ENCODE measurements at regions not wholly inside any gene's neighbourhood (a gene's known extent, or its start where the extent isn't known, plus 50 kb on each side); places are given as distances from the start of the nearest gene placed in this dataset.
"Not testable (repeated sequence)": the region's sequence is repeated elsewhere in the genome, so short reads cannot be mapped to it uniquely, and the experiment has no call there.

DNA sequence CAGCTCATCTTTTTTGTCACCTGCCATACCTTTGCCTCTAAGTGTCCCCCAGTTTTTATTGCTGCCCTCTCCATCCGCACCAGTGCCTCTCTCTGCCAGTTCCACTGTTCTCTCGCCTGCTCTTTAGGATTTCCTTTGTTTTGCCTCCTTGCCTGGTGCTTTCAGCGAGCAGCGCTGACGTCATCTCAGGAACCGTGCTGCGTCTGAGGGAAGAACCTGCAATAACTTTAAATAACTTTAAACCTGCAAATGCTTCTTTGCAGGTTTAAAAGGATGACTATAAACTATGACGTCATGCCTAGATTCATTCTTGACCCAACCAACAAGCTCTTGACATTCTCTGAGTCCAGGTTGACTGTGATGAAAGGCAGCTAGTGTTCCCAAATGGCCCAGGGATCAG, 105.1 kb downstream of the LRRC74B start:
- not testable (repeated sequence) for DNase-seq (ENCODE audit: low spot score)

DNA sequence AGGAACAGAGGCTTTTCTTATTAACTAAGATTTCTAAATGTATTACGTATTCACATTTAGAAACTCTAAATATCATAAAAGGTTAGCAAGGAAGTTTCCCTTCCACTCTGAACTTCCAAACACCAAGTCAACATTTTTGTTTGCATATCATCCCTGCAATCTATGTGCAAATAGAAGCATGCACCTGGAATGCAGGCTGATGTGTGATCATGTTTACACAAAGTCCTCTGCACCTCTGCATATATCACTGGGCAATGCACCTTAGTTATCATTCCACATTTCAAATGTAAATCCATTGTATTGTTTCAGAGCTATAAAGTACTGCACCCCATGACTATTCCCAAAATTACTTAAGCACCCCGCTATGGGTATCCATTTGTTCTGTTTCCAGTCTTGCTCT, 142.1 kb downstream of the LRRC74B start:
- not testable (repeated sequence) for DNase-seq (ENCODE audit: low spot score)

DNA sequence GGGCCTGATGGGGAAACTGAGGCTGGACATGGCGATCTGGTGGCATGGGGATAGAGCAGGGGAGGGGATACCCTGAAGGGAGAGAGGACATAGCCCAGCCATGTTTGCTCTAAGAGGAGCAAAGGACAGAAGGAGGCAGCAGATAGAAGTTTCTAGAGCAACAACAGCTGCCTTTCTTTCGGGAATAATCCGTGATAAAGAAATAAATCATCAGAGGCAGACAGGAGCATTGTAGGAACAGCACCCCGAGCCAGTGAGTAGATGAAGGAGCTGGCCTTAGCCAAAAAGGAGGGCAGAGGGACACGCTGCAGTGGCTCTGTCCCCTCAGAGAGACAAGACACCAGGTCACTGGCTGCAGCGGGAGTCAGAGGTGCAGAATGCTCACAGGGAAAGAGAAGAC, 166.3 kb downstream of the LRRC74B start:
- not testable (repeated sequence) for DNase-seq (ENCODE audit: low spot score)

DNA sequence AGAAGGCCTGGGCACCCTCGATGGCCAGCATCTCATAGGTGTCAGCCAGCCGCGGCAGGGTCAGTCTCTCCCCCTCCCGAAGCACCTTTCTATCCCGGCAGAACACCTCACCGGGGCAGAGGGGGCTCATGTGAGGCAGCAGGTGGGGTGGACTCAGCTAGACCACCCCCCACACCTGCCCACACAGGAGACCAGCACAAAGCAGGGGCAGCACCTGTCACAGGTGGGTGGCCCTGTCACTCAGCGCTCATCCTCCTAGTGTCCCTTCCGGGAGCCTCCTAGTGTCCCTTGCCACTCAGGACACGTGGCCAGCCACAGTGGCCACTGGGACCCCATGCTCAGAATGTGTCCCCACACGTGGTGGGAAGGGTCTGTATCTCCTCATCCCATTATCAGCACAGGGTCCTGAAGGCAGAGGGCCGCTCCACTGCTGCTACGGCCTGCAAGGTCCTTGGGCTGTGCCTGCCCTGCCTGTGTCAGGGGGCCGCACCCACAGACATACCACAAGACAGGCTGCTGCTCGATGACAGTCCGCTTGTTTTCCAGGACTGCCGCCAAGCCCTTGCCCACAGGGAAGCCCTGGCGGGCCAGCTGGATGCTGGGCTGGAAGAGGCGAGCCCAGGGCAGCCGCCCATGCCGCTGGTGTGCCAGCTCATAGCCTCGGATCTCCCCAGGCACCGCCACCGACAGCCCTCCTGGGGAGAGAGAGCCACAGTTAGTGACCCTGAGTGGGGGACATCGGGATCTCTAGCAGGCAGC, 167.4 kb upstream of the RIMBP3B start:
- DNase-seq (ENCODE audit: low spot score), result not testable (repeated sequence)

DNA sequence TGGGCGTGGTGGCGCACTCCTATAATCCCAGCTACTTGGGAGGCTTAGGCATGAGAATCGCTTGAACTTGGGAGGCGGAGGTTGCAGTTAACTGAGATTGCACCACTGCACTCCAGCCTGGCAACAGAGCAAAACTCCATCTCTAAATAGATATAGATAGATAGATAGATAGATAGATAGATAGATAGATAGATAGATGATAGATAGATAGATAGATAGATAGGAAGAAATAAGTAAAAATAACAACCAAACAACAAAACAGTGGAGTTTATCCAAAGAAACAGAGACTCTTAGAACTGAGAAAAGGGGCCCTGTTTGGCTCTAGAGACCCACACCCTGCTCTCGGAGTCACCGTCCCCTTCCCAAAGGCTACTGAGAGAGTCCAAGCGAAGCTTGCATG, 158.7 kb upstream of the RIMBP3B start:
- DNase-seq (ENCODE audit: low spot score), result not testable (repeated sequence)

DNA sequence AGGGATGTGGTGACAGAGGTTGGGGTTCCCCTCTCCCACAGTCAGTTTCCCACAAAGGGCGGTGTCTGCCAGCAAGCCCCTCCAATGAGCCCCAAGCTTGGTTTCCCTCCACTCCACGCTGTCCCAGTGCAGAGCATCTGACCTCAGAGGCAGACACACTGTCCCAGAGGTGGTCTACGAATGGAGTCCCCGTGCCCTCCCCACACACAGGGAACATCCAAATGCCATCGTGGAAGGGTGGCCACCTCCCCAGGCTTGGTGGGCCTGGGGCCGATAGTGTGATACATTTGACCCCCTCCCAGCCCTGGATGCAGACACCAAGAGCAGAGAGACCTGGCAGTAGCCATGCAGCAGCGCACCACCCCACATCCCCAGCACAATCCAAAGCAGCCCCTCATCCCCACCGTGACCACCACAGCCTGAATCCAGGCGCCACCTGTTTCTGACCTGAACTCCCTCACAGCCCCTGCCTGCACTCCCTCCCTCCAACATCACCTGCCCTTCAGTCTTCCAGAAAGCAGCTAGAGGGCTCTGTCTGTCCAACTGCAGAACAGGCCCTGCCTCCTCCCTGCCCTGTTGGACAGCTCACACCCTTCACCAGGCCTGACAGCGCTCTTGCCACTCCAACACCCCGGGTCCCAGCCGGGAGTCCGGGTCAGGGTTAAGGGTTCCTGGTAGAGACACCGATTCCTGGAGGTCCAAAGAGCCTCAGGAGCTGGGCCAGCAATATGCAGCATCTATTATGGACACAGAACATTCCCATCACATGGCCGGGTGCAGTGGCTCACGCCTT, 156.5 kb upstream of the RIMBP3B start:
- peak; percentile 0 for DNase-seq (ENCODE audit: low spot score)

DNA sequence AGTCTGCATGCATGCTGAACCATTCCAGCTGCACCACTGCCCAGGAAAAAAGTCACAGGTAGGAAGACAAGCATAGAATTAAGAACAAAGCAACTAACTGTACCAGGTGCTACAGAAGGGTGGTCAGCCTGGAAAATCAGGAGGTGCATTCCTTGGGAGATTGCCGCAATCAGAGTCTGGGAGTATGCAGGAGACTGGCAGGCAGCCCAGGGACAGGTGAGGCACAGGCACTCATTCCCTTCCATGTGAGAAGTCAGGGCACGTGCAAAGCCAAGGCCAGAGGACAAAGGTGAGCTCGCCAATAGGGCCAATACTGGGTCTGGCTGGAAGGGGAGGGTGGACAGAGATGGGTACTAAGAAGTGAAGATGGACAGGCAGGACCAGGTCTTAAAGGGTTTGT, 132.1 kb upstream of the RIMBP3B start:
- not testable (repeated sequence) for DNase-seq (ENCODE audit: low spot score)

DNA sequence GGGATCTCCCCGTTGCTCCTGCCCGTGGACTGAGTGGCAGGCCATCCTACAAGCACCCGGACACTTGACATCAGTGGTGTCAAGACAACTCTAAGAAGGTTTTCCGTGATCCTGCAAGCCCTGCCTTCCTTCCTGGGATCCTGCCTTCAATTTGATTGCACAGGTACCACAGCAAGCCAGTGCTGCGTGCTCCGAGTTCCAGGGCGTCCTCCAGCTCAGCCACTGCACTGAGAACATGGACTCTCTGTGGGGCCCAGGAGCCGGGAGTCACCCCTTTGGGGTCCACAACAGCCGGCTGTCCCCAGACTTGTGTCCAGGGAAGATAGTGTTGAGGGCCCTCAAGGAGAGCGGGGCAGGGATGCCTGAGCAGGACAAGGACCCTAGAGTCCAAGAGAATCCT, 100.9 kb upstream of the RIMBP3B start:
- not testable (repeated sequence) for DNase-seq (ENCODE audit: low spot score)

DNA sequence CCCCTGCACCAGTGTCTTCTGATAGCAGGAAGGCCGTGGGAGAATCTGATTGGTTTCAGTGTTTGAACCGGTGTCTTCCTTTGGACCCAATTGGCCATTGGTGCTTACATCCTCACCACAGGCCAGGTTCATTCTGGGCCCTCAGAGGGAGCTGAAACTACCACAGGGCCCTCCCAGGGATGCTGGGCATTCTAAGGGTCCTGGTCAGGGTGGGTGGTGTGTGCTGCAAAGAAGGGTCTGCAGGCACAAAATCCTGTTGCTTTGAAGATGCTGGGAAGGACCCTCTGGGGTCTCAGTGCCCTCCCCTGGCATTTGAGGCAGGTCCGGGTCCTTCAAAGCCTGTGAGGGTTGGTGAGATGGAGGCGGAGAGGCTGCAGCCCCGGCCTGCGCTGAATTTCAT, 89.8 kb upstream of the RIMBP3B start:
- not testable (repeated sequence) for DNase-seq (ENCODE audit: low spot score)

DNA sequence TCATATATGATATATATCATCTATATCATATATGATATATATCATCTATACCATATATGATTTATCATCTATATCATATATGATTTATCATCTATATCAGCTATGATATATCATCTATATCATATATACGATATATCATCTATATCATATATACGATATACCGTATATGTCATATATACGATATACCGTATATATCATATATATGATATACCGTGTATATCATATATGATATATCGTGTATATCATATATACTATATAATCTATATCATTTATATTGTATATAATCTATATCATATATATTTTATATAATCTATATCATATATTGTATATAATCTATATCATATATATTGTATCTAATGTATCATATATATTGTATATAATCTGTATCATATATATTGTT, 55.9 kb upstream of the RIMBP3B start:
- not testable (repeated sequence) for DNase-seq (ENCODE audit: low spot score)

Measured in HT-29 (cell line).